Mesenchymal stem cell (in vitro differentiated cells and primary cell): ENCODE measurements at regions not wholly inside any gene's neighbourhood (a gene's known extent, or its start where the extent isn't known, plus 50 kb on each side); places are given as distances from the start of the nearest gene placed in this dataset.

Experiments
- DNase-seq: peaks from one replicate; pipeline ENCODE4 v3.0.0-alpha.2; 2013
- H2AFZ ChIP-seq: one replicate; pipeline ENCODE4 v1.6.1; 2013; ENCODE audit warnings: low read depth, mild to moderate bottlenecking, control low read depth, inconsistent platforms, low read length, moderate library complexity
- H2AK5ac ChIP-seq: 2 replicates; pipeline ENCODE4 v1.6.1; 2013; ENCODE audit warnings: low read length, moderate library complexity, mild to moderate bottlenecking, inconsistent platforms; ENCODE audit not compliant: severe bottlenecking
- H2BK120ac ChIP-seq: one replicate; pipeline ENCODE4 v1.6.1; 2013; ENCODE audit warnings: low read depth, mild to moderate bottlenecking, inconsistent platforms, low read length, moderate library complexity
- H2BK12ac ChIP-seq, 2 experiments: one replicate each; pipeline ENCODE4 v1.6.1; 2013; ENCODE audit warnings: inconsistent platforms in 2 of 2, low read length in 2 of 2, mild to moderate bottlenecking in 2 of 2, moderate library complexity in 2 of 2, control low read depth in 1 of 2
- H2BK15ac ChIP-seq: one replicate; pipeline ENCODE4 v1.6.1; 2013; ENCODE audit warnings: mild to moderate bottlenecking, low read depth, inconsistent platforms; ENCODE audit not compliant: poor library complexity, severe bottlenecking
- H2BK5ac ChIP-seq: 2 replicates; pipeline ENCODE4 v1.6.1; 2013; ENCODE audit warnings: low read depth, mild to moderate bottlenecking, low read length, control low read depth, inconsistent platforms; ENCODE audit not compliant: poor library complexity, severe bottlenecking
- H3K14ac ChIP-seq, 2 experiments: one replicate each; pipeline ENCODE4 v1.6.1; 2013; ENCODE audit warnings: inconsistent platforms in 2 of 2, low read length in 2 of 2, control low read depth in 1 of 2, mild to moderate bottlenecking in 1 of 2, moderate library complexity in 1 of 2
- H3K18ac ChIP-seq, 2 experiments: one replicate each; pipeline ENCODE4 v1.6.1; 2013; ENCODE audit warnings: inconsistent platforms in 2 of 2, low read length in 2 of 2, control low read depth in 1 of 2, low read depth in 1 of 2, mild to moderate bottlenecking in 1 of 2
- H3K23ac ChIP-seq, 2 experiments: one replicate each; pipeline ENCODE4 v1.6.1; 2013; ENCODE audit warnings: inconsistent platforms in 2 of 2, low read length in 2 of 2, mild to moderate bottlenecking in 2 of 2, moderate library complexity in 2 of 2, control low read depth in 1 of 2
- H3K27ac ChIP-seq: 2 replicates; pipeline ENCODE4 v1.5.1; 2013; ENCODE audit warnings: mild to moderate bottlenecking, moderate library complexity, low read length, control low read depth, inconsistent platforms; ENCODE audit not compliant: poor library complexity, severe bottlenecking
- H3K27me3 ChIP-seq, 2 experiments: 2 replicates each; pipeline versions ENCODE4 v1.6.1 to v1.7.0; 2013; ENCODE audit warnings: low read length in 2 of 2, mild to moderate bottlenecking in 2 of 2, moderate library complexity in 2 of 2, control low read depth in 1 of 2, inconsistent platforms in 1 of 2; ENCODE audit not compliant: control insufficient read depth in 1 of 2, insufficient read depth in 1 of 2
- H3K36me3 ChIP-seq, 2 experiments: 2 replicates each; pipeline versions ENCODE4 v1.6.1 to v1.7.0; 2013; ENCODE audit warnings: low read length in 2 of 2, control low read depth in 1 of 2, inconsistent platforms in 1 of 2, low read depth in 1 of 2, mild to moderate bottlenecking in 1 of 2; ENCODE audit not compliant: insufficient read depth in 2 of 2, control insufficient read depth in 1 of 2
- H3K4ac ChIP-seq, 2 experiments: one replicate each; pipeline ENCODE4 v1.6.1; 2013; ENCODE audit warnings: inconsistent platforms in 2 of 2, low read length in 2 of 2, mild to moderate bottlenecking in 2 of 2, moderate library complexity in 2 of 2, control low read depth in 1 of 2, low read depth in 1 of 2
- H3K4me1 ChIP-seq: 2 replicates; pipeline ENCODE4 v1.6.1; 2013; ENCODE audit warnings: low read depth, low read length, control low read depth; ENCODE audit not compliant: control insufficient read depth, insufficient read depth
- H3K4me2 ChIP-seq: 2 replicates; pipeline ENCODE4 v1.6.1; 2013; ENCODE audit warnings: low read length, mild to moderate bottlenecking, inconsistent platforms; ENCODE audit not compliant: poor library complexity, severe bottlenecking
- H3K4me3 ChIP-seq, 2 experiments: 2 replicates each; pipeline versions ENCODE4 v1.5.1 to v1.7.0; 2013; ENCODE audit warnings: low read length in 2 of 2, mild to moderate bottlenecking in 2 of 2, control low read depth in 1 of 2, low read depth in 1 of 2; ENCODE audit not compliant: insufficient read depth in 1 of 2
- H3K79me1 ChIP-seq: replicated peaks from 2 replicates; pipeline ENCODE4 v1.6.1; 2013; ENCODE audit warnings: mild to moderate bottlenecking, control low read depth, low read length, inconsistent platforms; ENCODE audit not compliant: poor library complexity, severe bottlenecking
- H3K9ac ChIP-seq: 2 replicates; pipeline ENCODE4 v1.7.0; 2013; ENCODE audit warnings: mild to moderate bottlenecking, low read length, moderate library complexity
- H3K9me3 ChIP-seq: 2 replicates; pipeline ENCODE4 v1.7.0; 2013; ENCODE audit warnings: mild to moderate bottlenecking, low read length; ENCODE audit not compliant: control insufficient read depth
- H4K8ac ChIP-seq: one replicate; pipeline ENCODE4 v1.6.1; 2013; ENCODE audit warnings: inconsistent platforms, mild to moderate bottlenecking, low read length, moderate library complexity
- H4K91ac ChIP-seq: one replicate; pipeline ENCODE4 v1.6.1; 2013; ENCODE audit warnings: mild to moderate bottlenecking, low read length, inconsistent platforms
- WGBS: methylation state at CpG from one replicate; pipeline ENCODE4 v1.1.7; 2013; ENCODE audit warnings: mixed read lengths; 5-methylcytosine and 5-hydroxymethylcytosine counted together

GRCh38 chr7:412313-412710 lies 107.3 kb downstream of the PDGFA start:
- H2AK5ac ChIP-seq = no peak overlapping the region
- H3K27ac ChIP-seq = no peak overlapping the region
- no peak overlapping the region for H2AFZ ChIP-seq
- peak overlapping the region in 1 of 2 experiments; percentile 28 for H3K18ac ChIP-seq
- no peak overlapping the region for H3K23ac ChIP-seq
- no peak overlapping the region for H3K9ac ChIP-seq
- no peak overlapping the region for H3K4me2 ChIP-seq
- H2BK15ac ChIP-seq = no peak overlapping the region
- H2BK120ac ChIP-seq = no peak overlapping the region
- H3K14ac ChIP-seq = no peak overlapping the region
- H3K27me3 ChIP-seq = peaks cover 17 to 39% of the 10 kb centered on the region in 2 experiments
- peaks cover 0 to 6% of the 10 kb centered on the region in 2 experiments for H3K36me3 ChIP-seq
- no peak overlapping the region for H4K91ac ChIP-seq
- H3K4ac ChIP-seq = no peak overlapping the region
- H3K4me3 ChIP-seq = no peak overlapping the region
- H3K79me1 ChIP-seq = no peaks in the 10 kb centered on the region
- no peak for DNase-seq
- H2BK5ac ChIP-seq = no peak overlapping the region
- H2BK12ac ChIP-seq = no peak overlapping the region
- H3K4me1 ChIP-seq = peaks cover 10% of the 10 kb centered on the region
- H3K9me3 ChIP-seq = peaks cover 3% of the 10 kb centered on the region
- H4K8ac ChIP-seq = no peak overlapping the region
- 86% methylated on average over 13 of the region's 13 CpGs for WGBS

GRCh38 chr7:414681-415560 lies 104.7 kb downstream of the PDGFA start:
- peaks cover 8 to 13% of the 10 kb centered on the region in 2 experiments for H3K27me3 ChIP-seq
- no peak overlapping the region for H2AK5ac ChIP-seq
- H3K79me1 ChIP-seq = no peaks in the 10 kb centered on the region
- no peak for DNase-seq
- H2BK12ac ChIP-seq = no peak overlapping the region
- no peak overlapping the region for H2BK15ac ChIP-seq
- H3K27ac ChIP-seq = no peak overlapping the region
- 91% methylated on average over 35 of the region's 35 CpGs for WGBS
- H3K9ac ChIP-seq = no peak overlapping the region
- peaks cover 0 to 6% of the 10 kb centered on the region in 2 experiments for H3K36me3 ChIP-seq
- no peak overlapping the region for H3K4me2 ChIP-seq
- no peak overlapping the region for H3K14ac ChIP-seq
- H3K23ac ChIP-seq = no peak overlapping the region
- H3K4me3 ChIP-seq = no peak overlapping the region
- no peak overlapping the region for H3K4ac ChIP-seq
- peaks cover 4% of the 10 kb centered on the region for H3K4me1 ChIP-seq
- H3K18ac ChIP-seq = no peak overlapping the region
- H2BK120ac ChIP-seq = no peak overlapping the region
- H2BK5ac ChIP-seq = no peak overlapping the region
- no peak overlapping the region for H4K8ac ChIP-seq
- H3K9me3 ChIP-seq = peaks cover 17% of the 10 kb centered on the region
- H4K91ac ChIP-seq = no peak overlapping the region
- no peak overlapping the region for H2AFZ ChIP-seq

GRCh38 chr7:415646-416525 lies 103.8 kb downstream of the PDGFA start:
- no peaks in the 10 kb centered on the region for H3K79me1 ChIP-seq
- H3K36me3 ChIP-seq = peaks cover 0 to 6% of the 10 kb centered on the region in 2 experiments
- no peak overlapping the region for H3K23ac ChIP-seq
- H4K8ac ChIP-seq = no peak overlapping the region
- no peak overlapping the region for H3K4ac ChIP-seq
- no peak overlapping the region for H3K27ac ChIP-seq
- no peak overlapping the region for H2BK12ac ChIP-seq
- no peak for DNase-seq
- no peak overlapping the region for H3K14ac ChIP-seq
- H3K4me1 ChIP-seq = no peaks in the 10 kb centered on the region
- H4K91ac ChIP-seq = no peak overlapping the region
- H3K9me3 ChIP-seq = peaks cover 17% of the 10 kb centered on the region
- peaks cover 6 to 8% of the 10 kb centered on the region in 2 experiments for H3K27me3 ChIP-seq
- H3K18ac ChIP-seq = no peak overlapping the region
- no peak overlapping the region for H3K4me2 ChIP-seq
- no peak overlapping the region for H3K4me3 ChIP-seq
- 82% methylated on average over 35 of the region's 35 CpGs for WGBS
- H2BK15ac ChIP-seq = no peak overlapping the region
- H2AFZ ChIP-seq = no peak overlapping the region
- H3K9ac ChIP-seq = no peak overlapping the region
- H2BK120ac ChIP-seq = no peak overlapping the region
- H2AK5ac ChIP-seq = no peak overlapping the region
- H2BK5ac ChIP-seq = no peak overlapping the region
